ENCODE measurements at regions not wholly inside any gene's neighbourhood (a gene's known extent, or its start where the extent isn't known, plus 50 kb on each side); places are given as distances from the start of the nearest gene placed in this dataset.
A peak's percentile ranks its signal among the peaks of the same experiment; 100 is the strongest.

DNA sequence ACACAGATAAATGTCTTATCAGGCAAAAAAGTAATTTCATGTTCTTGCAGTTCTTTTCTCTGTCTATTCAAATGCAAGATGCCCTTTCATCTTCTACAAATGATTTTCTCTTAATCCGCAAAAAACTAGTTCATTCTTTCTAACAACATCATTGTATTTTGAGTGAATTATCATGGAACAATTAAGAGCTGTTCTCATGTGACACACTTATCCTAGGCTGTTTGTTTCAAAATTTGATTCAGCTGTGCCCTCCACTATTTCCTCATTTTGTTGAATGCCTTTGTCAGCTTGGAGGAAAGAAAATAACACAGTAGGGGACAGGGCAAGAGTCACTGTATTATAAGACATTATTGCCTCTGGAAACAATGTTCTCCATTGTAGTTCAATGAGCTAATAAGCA is 396.9 kb downstream of the KCTD12 start:
- no peak for DNase-seq
- H3K36me3 Mint-ChIP-seq: no peaks in the 10 kb centered on the region
- Histone ChIP-seq H3K27ac (ENCODE audit: low read depth, low read length) (no peak overlapping the region), H3K4me3 (ENCODE audit: low read length) (no peak overlapping the region), H3K36me3 (ENCODE audit: insufficient read depth, low read length) (no peaks in the 10 kb centered on the region), H3K9me3 (ENCODE audit: low read length) (no peaks in the 10 kb centered on the region), H3K4me1 (ENCODE audit: insufficient read depth, low read length) (no peaks in the 10 kb centered on the region), H3K27me3 (ENCODE audit: insufficient read depth, low read length, poor library complexity, severe bottlenecking) (no peaks in the 10 kb centered on the region)
- CTCF ChIA-PET: no interaction called here
- peaks cover 4 to 39% of the 10 kb centered on the region in 2 donors for H3K27me3 Mint-ChIP-seq
- H3K4me1 Mint-ChIP-seq: no peaks in the 10 kb centered on the region
- POLR2A ChIA-PET: no interaction called here
- no peaks in the 10 kb centered on the region for H3K9me3 Mint-ChIP-seq
- H3K27ac Mint-ChIP-seq: no peak overlapping the region
- no peak overlapping the region for H3K4me3 Mint-ChIP-seq

DNA sequence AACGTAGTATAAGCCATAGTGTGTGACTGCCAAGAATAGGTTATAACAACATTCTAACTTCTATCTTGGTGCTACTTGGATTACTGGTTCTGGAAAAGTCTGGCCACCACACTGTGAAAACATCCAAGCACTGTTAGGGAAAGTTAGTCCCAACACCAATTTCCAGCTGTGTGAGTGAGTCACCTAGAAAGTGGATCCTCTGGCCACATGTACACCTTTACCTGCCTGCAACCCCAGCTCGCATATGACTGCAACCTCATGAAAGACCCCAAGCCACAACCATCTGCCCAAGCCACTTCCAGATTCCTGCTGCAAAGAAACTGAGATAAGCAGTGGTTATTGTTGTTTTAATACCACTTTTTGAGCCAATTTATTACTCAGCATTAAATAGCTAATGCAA is 404.5 kb downstream of the KCTD12 start:
- Histone ChIP-seq H3K4me3 (ENCODE audit: low read length) (no peak overlapping the region), H3K36me3 (ENCODE audit: insufficient read depth, low read length) (no peaks in the 10 kb centered on the region), H3K9me3 (ENCODE audit: low read length) (no peaks in the 10 kb centered on the region), H3K27me3 (ENCODE audit: insufficient read depth, low read length, poor library complexity, severe bottlenecking) (no peaks in the 10 kb centered on the region), H3K4me1 (ENCODE audit: insufficient read depth, low read length) (no peaks in the 10 kb centered on the region), H3K27ac (ENCODE audit: low read depth, low read length) (no peak overlapping the region)
- no peak for DNase-seq
- Mint-ChIP-seq H3K27ac (no peak overlapping the region), H3K4me1 (no peaks in the 10 kb centered on the region), H3K4me3 (no peak overlapping the region), H3K9me3 (no peaks in the 10 kb centered on the region), H3K36me3 (no peaks in the 10 kb centered on the region), H3K27me3 (peaks cover 4 to 15% of the 10 kb centered on the region in 2 donors)
- POLR2A ChIA-PET: no interaction called here
- CTCF ChIA-PET: no interaction called here

DNA sequence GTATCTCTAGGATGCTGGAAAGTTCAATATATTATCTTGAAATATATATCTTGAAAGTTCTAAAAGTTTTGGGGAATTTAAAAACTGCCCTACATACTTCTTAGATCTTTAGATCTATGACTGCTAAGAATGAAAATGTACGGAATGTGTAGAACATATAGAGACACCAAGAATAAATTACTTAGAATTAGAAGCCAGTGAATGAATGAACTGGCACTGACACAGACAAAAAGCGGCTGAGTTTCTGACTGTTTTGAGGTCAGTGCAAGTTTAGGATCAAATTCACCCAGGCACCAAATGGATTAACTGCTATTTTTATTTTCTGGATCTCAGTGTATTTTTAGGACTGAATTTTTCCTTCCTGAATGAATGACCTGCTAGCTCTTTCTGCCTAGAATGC is 411.2 kb downstream of the KCTD12 start:
- Histone ChIP-seq H3K36me3 (ENCODE audit: insufficient read depth, low read length) (no peaks in the 10 kb centered on the region), H3K9me3 (ENCODE audit: low read length) (no peaks in the 10 kb centered on the region), H3K4me3 (ENCODE audit: low read length) (no peak overlapping the region), H3K4me1 (ENCODE audit: insufficient read depth, low read length) (no peaks in the 10 kb centered on the region), H3K27me3 (ENCODE audit: insufficient read depth, low read length, poor library complexity, severe bottlenecking) (no peaks in the 10 kb centered on the region), H3K27ac (ENCODE audit: low read depth, low read length) (no peak overlapping the region)
- H3K9me3 Mint-ChIP-seq: no peaks in the 10 kb centered on the region
- no peak overlapping the region for H3K27ac Mint-ChIP-seq
- H3K4me1 Mint-ChIP-seq: no peaks in the 10 kb centered on the region
- no peaks in the 10 kb centered on the region for H3K36me3 Mint-ChIP-seq
- CTCF ChIA-PET: no interaction called here
- DNase-seq: no peak
- no peak overlapping the region for H3K4me3 Mint-ChIP-seq
- H3K27me3 Mint-ChIP-seq: peaks cover 2 to 4% of the 10 kb centered on the region in 2 donors
- POLR2A ChIA-PET: no interaction called here

DNA sequence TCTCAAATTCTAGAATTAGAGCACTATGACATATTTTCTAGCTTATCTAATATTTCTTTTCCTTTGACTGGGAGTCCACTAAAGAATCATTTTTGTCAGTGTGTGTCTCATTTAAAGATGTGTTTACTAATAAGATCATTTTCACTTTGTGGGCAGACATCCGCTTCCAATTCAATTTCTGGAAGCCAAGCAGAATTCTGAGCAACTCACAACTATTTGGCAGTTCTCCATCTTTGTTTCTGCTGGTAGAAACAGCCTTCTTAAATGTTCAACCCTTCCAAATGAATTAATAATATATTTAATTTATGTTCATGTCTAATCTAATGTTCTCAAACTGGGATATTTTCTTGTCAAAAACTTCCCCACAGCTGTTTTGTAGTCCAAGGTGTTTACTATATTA is 411.8 kb downstream of the KCTD12 start:
- DNase-seq: no peak
- Histone ChIP-seq H3K4me1 (ENCODE audit: insufficient read depth, low read length) (no peaks in the 10 kb centered on the region), H3K4me3 (ENCODE audit: low read length) (no peak overlapping the region), H3K27me3 (ENCODE audit: insufficient read depth, low read length, poor library complexity, severe bottlenecking) (no peaks in the 10 kb centered on the region), H3K27ac (ENCODE audit: low read depth, low read length) (no peak overlapping the region), H3K36me3 (ENCODE audit: insufficient read depth, low read length) (no peaks in the 10 kb centered on the region), H3K9me3 (ENCODE audit: low read length) (no peaks in the 10 kb centered on the region)
- Mint-ChIP-seq H3K4me3 (no peak overlapping the region), H3K27me3 (peaks cover 2 to 6% of the 10 kb centered on the region in 2 donors), H3K36me3 (no peaks in the 10 kb centered on the region), H3K27ac (no peak overlapping the region), H3K4me1 (no peaks in the 10 kb centered on the region), H3K9me3 (no peaks in the 10 kb centered on the region)
- CTCF ChIA-PET: interaction anchor here (1.3 to 2.0 kb wide), 2 partner anchors 10 to 779 kb away, joined by 6 to 18 read pairs; no protein-coding TSS in a partner anchor
- POLR2A ChIA-PET: no interaction called here

GRCh38 chr13:76473552-76474134 is 412.6 kb downstream of the KCTD12 start:
- DNase-seq: peak; percentile 38 to 67 (median 47)
- Mint-ChIP-seq H3K4me1 (no peaks in the 10 kb centered on the region), H3K27ac (no peak overlapping the region), H3K9me3 (no peaks in the 10 kb centered on the region), H3K27me3 (peaks cover 2 to 8% of the 10 kb centered on the region in 2 donors), H3K4me3 (peak overlapping the region in 1 of 7 donors; percentile 18), H3K36me3 (no peaks in the 10 kb centered on the region)
- Histone ChIP-seq H3K27ac (ENCODE audit: low read depth, low read length) (no peak overlapping the region), H3K9me3 (ENCODE audit: low read length) (no peaks in the 10 kb centered on the region), H3K36me3 (ENCODE audit: insufficient read depth, low read length) (no peaks in the 10 kb centered on the region), H3K4me1 (ENCODE audit: insufficient read depth, low read length) (no peaks in the 10 kb centered on the region), H3K27me3 (ENCODE audit: insufficient read depth, low read length, poor library complexity, severe bottlenecking) (no peaks in the 10 kb centered on the region), H3K4me3 (ENCODE audit: low read length) (no peak overlapping the region)
- ChIA-PET POLR2A (no interaction called here), CTCF (interaction anchor here (1.3 to 2.0 kb wide), 3 partner anchors 11 to 778 kb away, joined by 4 to 18 read pairs (median 6); no protein-coding TSS in a partner anchor)

- Histone ChIP-seq H3K4me3 (ENCODE audit: low read length) (no peak overlapping the region), H3K36me3 (ENCODE audit: insufficient read depth, low read length) (no peaks in the 10 kb centered on the region), H3K4me1 (ENCODE audit: insufficient read depth, low read length) (no peaks in the 10 kb centered on the region), H3K9me3 (ENCODE audit: low read length) (no peaks in the 10 kb centered on the region), H3K27me3 (ENCODE audit: insufficient read depth, low read length, poor library complexity, severe bottlenecking) (no peaks in the 10 kb centered on the region), H3K27ac (ENCODE audit: low read depth, low read length) (no peak overlapping the region)
- Mint-ChIP-seq H3K4me3 (no peak overlapping the region), H3K36me3 (no peaks in the 10 kb centered on the region), H3K27ac (no peak overlapping the region), H3K27me3 (peaks cover 2 to 8% of the 10 kb centered on the region in 2 donors), H3K9me3 (no peaks in the 10 kb centered on the region), H3K4me1 (no peaks in the 10 kb centered on the region)
- CTCF ChIA-PET: interaction anchor here (1.4 to 2.0 kb wide), 2 partner anchors 603 to 777 kb away, joined by 4 to 18 read pairs; no protein-coding TSS in a partner anchor
- no peak for DNase-seq
- POLR2A ChIA-PET: no interaction called here
Measured at GRCh38 chr13:76472916-76473315, 413.3 kb downstream of the KCTD12 start.

- Histone ChIP-seq H3K36me3 (ENCODE audit: insufficient read depth, low read length) (no peaks in the 10 kb centered on the region), H3K4me1 (ENCODE audit: insufficient read depth, low read length) (no peaks in the 10 kb centered on the region), H3K4me3 (ENCODE audit: low read length) (no peak overlapping the region), H3K27me3 (ENCODE audit: insufficient read depth, low read length, poor library complexity, severe bottlenecking) (no peaks in the 10 kb centered on the region), H3K27ac (ENCODE audit: low read depth, low read length) (no peak overlapping the region), H3K9me3 (ENCODE audit: low read length) (no peaks in the 10 kb centered on the region)
- peaks cover 2 to 8% of the 10 kb centered on the region in 2 donors for H3K27me3 Mint-ChIP-seq
- CTCF ChIA-PET: interaction anchor here (0.9 kb wide), 1 partner anchor 776 kb away, joined by 4 read pairs; no protein-coding TSS in a partner anchor
- no peak for DNase-seq
- H3K9me3 Mint-ChIP-seq: no peaks in the 10 kb centered on the region
- H3K27ac Mint-ChIP-seq: no peak overlapping the region
- POLR2A ChIA-PET: no interaction called here
- H3K4me1 Mint-ChIP-seq: no peaks in the 10 kb centered on the region
- no peaks in the 10 kb centered on the region for H3K36me3 Mint-ChIP-seq
- H3K4me3 Mint-ChIP-seq: no peak overlapping the region
Measured at GRCh38 chr13:76471486-76471885, 414.7 kb downstream of the KCTD12 start.

GRCh38 chr13:76470991-76471390 is 415.2 kb downstream of the KCTD12 start:
- H3K4me1 ChIP-seq (ENCODE audit: insufficient read depth, low read length): no peaks in the 10 kb centered on the region
- no peak overlapping the region for H3K27ac ChIP-seq (ENCODE audit: low read depth, low read length)
- H3K9me3 ChIP-seq (ENCODE audit: low read length): no peaks in the 10 kb centered on the region
- no peak overlapping the region for H3K4me3 ChIP-seq (ENCODE audit: low read length)
- H3K36me3 Mint-ChIP-seq: no peaks in the 10 kb centered on the region
- no peak overlapping the region for H3K4me3 Mint-ChIP-seq
- H3K9me3 Mint-ChIP-seq: no peaks in the 10 kb centered on the region
- no peaks in the 10 kb centered on the region for H3K36me3 ChIP-seq (ENCODE audit: insufficient read depth, low read length)
- H3K27me3 Mint-ChIP-seq: peaks cover 0 to 8% of the 10 kb centered on the region in 2 donors
- ChIA-PET CTCF (no interaction called here), POLR2A (no interaction called here)
- H3K27ac Mint-ChIP-seq: no peak overlapping the region
- DNase-seq: no peak
- H3K4me1 Mint-ChIP-seq: no peaks in the 10 kb centered on the region
- H3K27me3 ChIP-seq (ENCODE audit: insufficient read depth, low read length, poor library complexity, severe bottlenecking): no peaks in the 10 kb centered on the region

All from CD8-positive, alpha-beta memory T cell (primary cell).